ENCODE measurements at regions not wholly inside any gene's neighbourhood (a gene's known extent, or its start where the extent isn't known, plus 50 kb on each side); places are given as distances from the start of the nearest gene placed in this dataset.

DNA sequence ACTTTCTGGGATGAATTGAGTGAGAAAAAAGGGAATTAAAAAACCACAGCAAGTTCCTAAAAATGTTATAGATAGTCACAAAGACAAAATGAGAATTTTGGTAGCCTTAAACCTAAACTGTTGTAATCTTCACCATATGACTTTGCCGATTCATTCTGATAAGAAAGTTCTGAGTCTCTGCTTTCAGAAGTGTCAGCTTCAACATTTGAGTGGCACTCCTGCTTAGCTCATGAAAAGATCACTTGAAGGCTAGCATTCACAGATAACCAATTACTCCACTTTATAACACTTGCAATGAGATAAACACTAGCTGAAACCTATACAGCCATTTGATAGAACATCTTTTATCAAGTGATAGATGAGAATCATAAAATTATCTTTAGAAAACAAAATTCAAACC, 288.1 kb upstream of the POU1F1 start:
- H3K9me1 ChIP-seq (ENCODE audit: control insufficient read depth, extremely low read depth, insufficient read depth, low read length): no peaks in the 10 kb centered on the region
- H2AFZ ChIP-seq (ENCODE audit: control insufficient read depth, low read length): no peak overlapping the region
- FAIRE-seq: no peak
- no peak overlapping the region for H3K27ac ChIP-seq (ENCODE audit: control insufficient read depth, insufficient read depth, low read length)
- H3K27me3 ChIP-seq (ENCODE audit: control insufficient read depth, extremely low read depth, insufficient read depth, low read length): no peaks in the 10 kb centered on the region
- no peaks in the 10 kb centered on the region for H3K4me1 ChIP-seq (ENCODE audit: control insufficient read depth, extremely low read depth, insufficient read depth, low read length)
- H3K4me3 ChIP-seq (ENCODE audit: control insufficient read depth in 2 of 3, extremely low read depth in 1 of 3, insufficient read depth in 2 of 3, low read depth in 1 of 3, low read length in 3 of 3): no peak overlapping the region
- H3K9me3 ChIP-seq (ENCODE audit: control insufficient read depth, low read depth, low read length): no peaks in the 10 kb centered on the region
- H3K9ac ChIP-seq (ENCODE audit: control insufficient read depth, extremely low read depth, insufficient read depth, low read length): no peak overlapping the region
- DNase-seq (ENCODE audit: low read depth, low spot score): no peak
- no peaks in the 10 kb centered on the region for H3K79me2 ChIP-seq (ENCODE audit: control insufficient read depth, insufficient read depth, low read length)
- H3K4me2 ChIP-seq (ENCODE audit: control insufficient read depth, extremely low read depth, insufficient read depth, low read depth, low read length): no peak overlapping the region
- TF ChIP-seq CTCF (optimal IDR thresholded peaks at IDR 0.05 in 1 of 3, IDR thresholded peaks at IDR 0.05 in 1 of 3, conservative IDR thresholded peaks at IDR 0.05 in 1 of 3; ENCODE audit: extremely low read depth in 1 of 3, insufficient read depth in 2 of 3, low read length in 3 of 3) (no peak), EZH2 (IDR thresholded peaks at IDR 0.05; ENCODE audit: low read length) (no peak)
- no peaks in the 10 kb centered on the region for H4K20me1 ChIP-seq (ENCODE audit: control insufficient read depth, extremely low read depth, insufficient read depth, low read length)
- H3K36me3 ChIP-seq (ENCODE audit: control insufficient read depth in 2 of 2, extremely low read depth in 1 of 2, insufficient read depth in 2 of 2, low read length in 2 of 2): no peaks in the 10 kb centered on the region
- dilution Hi-C loops (cut with MboI; ENCODE audit: extremely low pct_ligation_motif_present, low sequenced_read_pairs): no loop called here

DNA sequence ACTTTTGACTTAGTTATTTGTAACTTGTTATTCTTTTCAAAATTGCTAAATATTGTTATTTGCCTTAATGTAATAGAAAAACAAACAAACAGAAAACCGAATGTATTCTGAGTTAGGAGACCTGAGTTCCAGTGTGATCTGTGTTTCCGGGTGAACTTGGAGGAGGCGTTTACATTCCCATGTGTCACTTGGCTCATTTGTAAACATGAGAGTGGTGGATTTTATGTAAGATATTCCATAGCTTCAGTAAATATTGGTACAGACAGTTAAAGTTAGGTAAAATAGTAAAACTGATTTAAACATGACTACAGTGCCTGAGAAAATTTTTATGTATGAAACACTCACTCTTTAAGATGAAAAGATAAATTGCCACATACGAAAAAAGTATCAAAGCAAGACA, 287.3 kb upstream of the POU1F1 start:
- no peak overlapping the region for H3K4me2 ChIP-seq (ENCODE audit: control insufficient read depth, extremely low read depth, insufficient read depth, low read depth, low read length)
- H2AFZ ChIP-seq (ENCODE audit: control insufficient read depth, low read length): no peak overlapping the region
- H3K4me3 ChIP-seq (ENCODE audit: control insufficient read depth in 2 of 3, extremely low read depth in 1 of 3, insufficient read depth in 2 of 3, low read depth in 1 of 3, low read length in 3 of 3): no peak overlapping the region
- H4K20me1 ChIP-seq (ENCODE audit: control insufficient read depth, extremely low read depth, insufficient read depth, low read length): no peaks in the 10 kb centered on the region
- DNase-seq (ENCODE audit: low read depth, low spot score) (no peak), FAIRE-seq (no peak)
- no peaks in the 10 kb centered on the region for H3K36me3 ChIP-seq (ENCODE audit: control insufficient read depth in 2 of 2, extremely low read depth in 1 of 2, insufficient read depth in 2 of 2, low read length in 2 of 2)
- TF ChIP-seq EZH2 (IDR thresholded peaks at IDR 0.05; ENCODE audit: low read length): no peak
- H3K27ac ChIP-seq (ENCODE audit: control insufficient read depth, insufficient read depth, low read length): no peak overlapping the region
- dilution Hi-C loops (cut with MboI; ENCODE audit: extremely low pct_ligation_motif_present, low sequenced_read_pairs): no loop called here
- no peaks in the 10 kb centered on the region for H3K27me3 ChIP-seq (ENCODE audit: control insufficient read depth, extremely low read depth, insufficient read depth, low read length)
- no peak overlapping the region for H3K9ac ChIP-seq (ENCODE audit: control insufficient read depth, extremely low read depth, insufficient read depth, low read length)
- H3K9me1 ChIP-seq (ENCODE audit: control insufficient read depth, extremely low read depth, insufficient read depth, low read length): no peaks in the 10 kb centered on the region
- H3K9me3 ChIP-seq (ENCODE audit: control insufficient read depth, low read depth, low read length): no peaks in the 10 kb centered on the region
- H3K79me2 ChIP-seq (ENCODE audit: control insufficient read depth, insufficient read depth, low read length): no peaks in the 10 kb centered on the region
- no peaks in the 10 kb centered on the region for H3K4me1 ChIP-seq (ENCODE audit: control insufficient read depth, extremely low read depth, insufficient read depth, low read length)

DNA sequence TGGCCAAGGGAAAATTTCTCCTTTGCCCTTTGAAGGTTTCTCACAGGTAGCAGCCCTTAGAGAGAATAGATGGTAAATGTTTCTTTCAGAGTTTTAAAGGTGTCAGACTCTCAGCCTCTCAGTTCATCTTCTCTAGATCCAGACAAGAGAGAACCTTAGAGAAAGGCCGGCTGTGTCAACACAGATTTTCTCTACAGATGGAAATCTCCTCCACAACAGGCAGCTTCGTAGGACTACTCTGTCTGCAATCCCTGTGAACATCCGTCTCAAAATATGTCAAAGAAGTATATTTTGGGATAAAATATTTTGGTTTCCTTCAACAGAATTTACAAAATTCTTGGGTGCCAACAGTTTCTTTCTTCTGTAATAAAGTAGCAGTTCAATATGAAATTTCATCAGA, 282.1 kb upstream of the POU1F1 start:
- no peak for FAIRE-seq
- H3K9me3 ChIP-seq (ENCODE audit: control insufficient read depth, low read depth, low read length): no peaks in the 10 kb centered on the region
- H3K4me1 ChIP-seq (ENCODE audit: control insufficient read depth, extremely low read depth, insufficient read depth, low read length): no peaks in the 10 kb centered on the region
- no peaks in the 10 kb centered on the region for H3K9me1 ChIP-seq (ENCODE audit: control insufficient read depth, extremely low read depth, insufficient read depth, low read length)
- no peak for DNase-seq (ENCODE audit: low read depth, low spot score)
- H4K20me1 ChIP-seq (ENCODE audit: control insufficient read depth, extremely low read depth, insufficient read depth, low read length): no peaks in the 10 kb centered on the region
- H3K9ac ChIP-seq (ENCODE audit: control insufficient read depth, extremely low read depth, insufficient read depth, low read length): no peak overlapping the region
- no peak overlapping the region for H3K4me2 ChIP-seq (ENCODE audit: control insufficient read depth, extremely low read depth, insufficient read depth, low read depth, low read length)
- no peak overlapping the region for H2AFZ ChIP-seq (ENCODE audit: control insufficient read depth, low read length)
- no peak overlapping the region for H3K27ac ChIP-seq (ENCODE audit: control insufficient read depth, insufficient read depth, low read length)
- H3K36me3 ChIP-seq (ENCODE audit: control insufficient read depth in 2 of 2, extremely low read depth in 1 of 2, insufficient read depth in 2 of 2, low read length in 2 of 2): no peaks in the 10 kb centered on the region
- H3K4me3 ChIP-seq (ENCODE audit: control insufficient read depth in 2 of 3, extremely low read depth in 1 of 3, insufficient read depth in 2 of 3, low read depth in 1 of 3, low read length in 3 of 3): no peak overlapping the region
- TF ChIP-seq CTCF (optimal IDR thresholded peaks at IDR 0.05 in 1 of 3, IDR thresholded peaks at IDR 0.05 in 1 of 3, conservative IDR thresholded peaks at IDR 0.05 in 1 of 3; ENCODE audit: extremely low read depth in 1 of 3, insufficient read depth in 2 of 3, low read length in 3 of 3) (no peak), EZH2 (IDR thresholded peaks at IDR 0.05; ENCODE audit: low read length) (no peak)
- H3K79me2 ChIP-seq (ENCODE audit: control insufficient read depth, insufficient read depth, low read length): no peaks in the 10 kb centered on the region
- H3K27me3 ChIP-seq (ENCODE audit: control insufficient read depth, extremely low read depth, insufficient read depth, low read length): no peaks in the 10 kb centered on the region
- dilution Hi-C loops (cut with MboI; ENCODE audit: extremely low pct_ligation_motif_present, low sequenced_read_pairs): no loop called here

Data from keratinocyte (primary cell).